ENCODE measurements at regions not wholly inside any gene's neighbourhood (a gene's known extent, or its start where the extent isn't known, plus 50 kb on each side); places are given as distances from the start of the nearest gene placed in this dataset.

GRCh38 chr4:8710946-8711345, 118.4 kb downstream of the CPZ start:
- Histone ChIP-seq H3K4me1 (no peaks in the 10 kb centered on the region), H3K27ac (no peak overlapping the region), H3K4me3 (no peak overlapping the region), H3K9me3 (peaks cover 0 to 5% (median 2%) of the 10 kb centered on the region in 4 donors), H3K27me3 (no peaks in the 10 kb centered on the region), H3K36me3 (no peaks in the 10 kb centered on the region)
- WGBS (ENCODE audit: insufficient coverage, low coverage, low lambda C conversion rate, missing lambda C conversion rate) = 68% methylated on average over 4 of the region's 8 CpGs
- no peak for TF ChIP-seq POLR2A (IDR thresholded peaks at IDR 0.05)
- TF ChIP-seq CTCF (IDR thresholded peaks at IDR 0.05) = no peak
- ATAC-seq (no peak), DNase-seq (peak in 2 of 3 donors; percentile 6 to 15)
- intact Hi-C loops (cut with DNase I) = no loop called here

DNA sequence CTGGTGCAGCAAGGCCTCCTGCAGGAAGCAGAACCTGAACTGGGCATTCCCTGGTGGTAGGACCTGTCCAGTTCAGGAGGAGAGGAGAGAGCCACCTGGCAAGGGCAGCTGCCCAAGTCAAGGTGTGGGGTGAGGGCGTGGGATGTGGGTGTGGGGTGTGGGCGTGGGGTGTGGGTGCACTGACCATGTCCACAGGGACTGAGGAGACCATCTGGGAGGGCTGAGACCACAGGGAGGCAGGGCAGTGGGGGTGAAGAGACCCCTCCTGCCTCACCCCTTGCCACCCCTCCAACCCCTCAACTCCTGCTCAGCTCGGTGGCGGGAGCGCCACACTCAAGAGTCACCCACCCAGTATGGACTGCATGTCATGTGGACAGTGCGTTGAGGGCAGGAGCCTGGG, 117.9 kb downstream of the CPZ start:
- intact Hi-C loops (cut with DNase I) = no loop called here
- no peaks in the 10 kb centered on the region for H3K27me3 ChIP-seq
- no peaks in the 10 kb centered on the region for H3K4me1 ChIP-seq
- WGBS (ENCODE audit: insufficient coverage, low coverage, low lambda C conversion rate, missing lambda C conversion rate) = 84% methylated on average over 5 of the region's 6 CpGs
- no peak overlapping the region for H3K27ac ChIP-seq
- no peak overlapping the region for H3K4me3 ChIP-seq
- DNase-seq (peak in 2 of 3 donors; percentile 13 to 33), ATAC-seq (peak in 1 of 4 donors; percentile 12)
- TF ChIP-seq POLR2A (IDR thresholded peaks at IDR 0.05) = no peak
- TF ChIP-seq CTCF (IDR thresholded peaks at IDR 0.05) = no peak
- peaks cover 0 to 5% (median 2%) of the 10 kb centered on the region in 4 donors for H3K9me3 ChIP-seq
- H3K36me3 ChIP-seq = no peaks in the 10 kb centered on the region

GRCh38 chr4:8709729-8710360, 117.3 kb downstream of the CPZ start:
- 36% methylated on average over 15 of the region's 23 CpGs for WGBS (ENCODE audit: insufficient coverage, low coverage, low lambda C conversion rate, missing lambda C conversion rate)
- Histone ChIP-seq H3K27ac (no peak overlapping the region), H3K4me1 (no peaks in the 10 kb centered on the region), H3K27me3 (no peaks in the 10 kb centered on the region), H3K9me3 (peaks cover 0 to 5% (median 2%) of the 10 kb centered on the region in 4 donors), H3K36me3 (no peaks in the 10 kb centered on the region), H3K4me3 (no peak overlapping the region)
- ATAC-seq (no peak), DNase-seq (peak in 2 of 3 donors; percentile 5 to 37)
- TF ChIP-seq CTCF (IDR thresholded peaks at IDR 0.05) (no peak), POLR2A (IDR thresholded peaks at IDR 0.05) (no peak)
- intact Hi-C loops (cut with DNase I) = no loop called here

GRCh38 chr4:8709050-8709728, 116.6 kb downstream of the CPZ start:
- Histone ChIP-seq H3K4me1 (no peaks in the 10 kb centered on the region), H3K36me3 (no peaks in the 10 kb centered on the region), H3K9me3 (peaks cover 0 to 4% (median 1%) of the 10 kb centered on the region in 4 donors), H3K27ac (no peak overlapping the region), H3K4me3 (no peak overlapping the region), H3K27me3 (no peaks in the 10 kb centered on the region)
- intact Hi-C loops (cut with DNase I) = no loop called here
- DNase-seq = peak in 2 of 3 donors; percentile 1 to 25
- 50% methylated on average over 4 of the region's 15 CpGs for WGBS (ENCODE audit: insufficient coverage, low coverage, low lambda C conversion rate, missing lambda C conversion rate)
- TF ChIP-seq CTCF (IDR thresholded peaks at IDR 0.05) = no peak
- TF ChIP-seq POLR2A (IDR thresholded peaks at IDR 0.05) = no peak
- ATAC-seq = no peak

Measured in right lobe of liver (tissue), 6 donors.